ENCODE measurements at regions not wholly inside any gene's neighbourhood (a gene's known extent, or its start where the extent isn't known, plus 50 kb on each side); places are given as distances from the start of the nearest gene placed in this dataset.

GRCh38 chr17:79320331-79320730, 245.7 kb downstream of the ENGASE start:
- TF ChIP-seq TCF7L2 (IDR thresholded peaks at IDR 0.05; ENCODE audit: borderline replicate concordance, extremely low read depth, insufficient read depth, insufficient read length): no peak
- TF ChIP-seq ELF1 (IDR thresholded peaks at IDR 0.05; ENCODE audit: borderline replicate concordance, low read depth): no peak
- no peak for TF ChIP-seq CEBPB (IDR thresholded peaks at IDR 0.05; ENCODE audit: low read depth)
- no peak for TF ChIP-seq CTCF (IDR thresholded peaks at IDR 0.05 in 2 of 3, conservative IDR thresholded peaks at IDR 0.05 in 1 of 3; ENCODE audit: borderline replicate concordance in 1 of 3, insufficient read depth in 1 of 3, low read depth in 2 of 3, low read length in 2 of 3)
- TF ChIP-seq RAD21 (IDR thresholded peaks at IDR 0.05; ENCODE audit: low read depth): no peak
- TF ChIP-seq SRF (IDR thresholded peaks at IDR 0.05; ENCODE audit: low read depth): no peak
- TF ChIP-seq ZNF274 (IDR thresholded peaks at IDR 0.05; ENCODE audit: low read depth, low read length): no peak
- no peak for TF ChIP-seq ZFX (IDR thresholded peaks at IDR 0.05)
- no peak for TF ChIP-seq JUND (IDR thresholded peaks at IDR 0.05)
- TF ChIP-seq POLR2AphosphoS5 (IDR thresholded peaks at IDR 0.05; ENCODE audit: low read depth, low read length): no peak
- no peak for TF ChIP-seq EZH2 (IDR thresholded peaks at IDR 0.05)
- TF ChIP-seq FOSL1 (IDR thresholded peaks at IDR 0.05; ENCODE audit: low read depth): no peak
- no peak for TF ChIP-seq ZBTB33 (IDR thresholded peaks at IDR 0.05; ENCODE audit: extremely low read depth, insufficient replicate concordance, low read length)
- no peak for TF ChIP-seq POLR2A (IDR thresholded peaks at IDR 0.05; ENCODE audit: borderline replicate concordance, extremely low read depth, insufficient read depth, insufficient read length)
- BruUV-seq (replicated peaks): no TSS peak
- H3K4me1 ChIP-seq (ENCODE audit: control insufficient read depth in 1 of 2, insufficient read depth in 2 of 2, low read length in 2 of 2): no peaks in the 10 kb centered on the region

More at GRCh38 chr17:79320331-79320730, 245.7 kb downstream of the ENGASE start:
- ATAC-seq: no peak
- no peaks in the 10 kb centered on the region for H3K9me2 ChIP-seq (ENCODE audit: insufficient read depth)
- H3K9me3 ChIP-seq (ENCODE audit: control insufficient read depth in 1 of 2, insufficient read depth in 1 of 2, low read depth in 1 of 2, low read length in 2 of 2): no peaks in the 10 kb centered on the region
- no peaks in the 10 kb centered on the region for H3K79me2 ChIP-seq (ENCODE audit: insufficient read depth, low read length)
- no peak overlapping the region for H3K4me3 ChIP-seq (replicated peaks in 1 of 2; ENCODE audit: low read depth in 1 of 2, low read length in 2 of 2)
- intact Hi-C loops (cut with micrococcal nuclease): no loop called here
- RAD21 ChIA-PET (ENCODE audit: low non-redundant PET in 1 of 2, low total read pairs in 2 of 2, uncharacterized antibody in 2 of 2, unreplicated experiment in 2 of 2): no interaction called here
- no peaks in the 10 kb centered on the region for H4K20me1 ChIP-seq (ENCODE audit: insufficient read depth)
- no peak overlapping the region for H2AFZ ChIP-seq (ENCODE audit: low read depth, low read length, poor library complexity, severe bottlenecking)
- no peak overlapping the region for H3K4me2 ChIP-seq (ENCODE audit: low read length)
- H3K36me3 ChIP-seq (ENCODE audit: control insufficient read depth in 1 of 2, insufficient read depth in 2 of 2, low read length in 2 of 2): no peaks in the 10 kb centered on the region
- no peak overlapping the region for H3K27ac ChIP-seq (ENCODE audit: low read depth, low read length)
- no peak for DNase-seq (ENCODE audit: low read depth, low spot score)
- no peak overlapping the region for H3K9ac ChIP-seq (ENCODE audit: low read length)
- POLR2A ChIA-PET: no interaction called here
- CTCF ChIA-PET: no interaction called here
- peaks cover 98% of the 10 kb centered on the region for H3K27me3 ChIP-seq (ENCODE audit: insufficient read depth, low read length)
